ENCODE measurements at regions not wholly inside any gene's neighbourhood (a gene's known extent, or its start where the extent isn't known, plus 50 kb on each side); places are given as distances from the start of the nearest gene placed in this dataset.

- no peak for TF ChIP-seq EZH2phosphoT487 (conservative IDR thresholded peaks at IDR 0.05; ENCODE audit: low read length)
- TF ChIP-seq CTCF (IDR thresholded peaks at IDR 0.05; ENCODE audit: insufficient read depth, low read length, poor library complexity, severe bottlenecking): no peak
These were observed 80.6 kb upstream of the MBOAT1 start for GRCh38 chr6:20292905-20293304.

GRCh38 chr6:20301256-20301655 lies 89.0 kb upstream of the MBOAT1 start:
- Histone ChIP-seq H3K4me2 (ENCODE audit: low read depth, low read length, poor library complexity, severe bottlenecking) (no peak overlapping the region), H3K9me2 (replicated peaks; ENCODE audit: insufficient read depth, low read length) (no peaks in the 10 kb centered on the region), H4K20me1 (ENCODE audit: low read depth, low read length) (no peaks in the 10 kb centered on the region), H3K36me3 (ENCODE audit: low read length) (no peaks in the 10 kb centered on the region), H3K9ac (ENCODE audit: low read length) (no peak overlapping the region), H3K9me3 (ENCODE audit: insufficient read depth, low read length) (no peaks in the 10 kb centered on the region), H2AFZ (ENCODE audit: low read depth, low read length, severe bottlenecking) (no peak overlapping the region), H3K4me3 (ENCODE audit: insufficient read depth, low read length, poor library complexity, severe bottlenecking) (no peak overlapping the region), H3K27ac (ENCODE audit: low read depth, low read length) (no peak overlapping the region), H3F3A (ENCODE audit: insufficient read depth) (no peaks in the 10 kb centered on the region), H3K79me2 (ENCODE audit: insufficient read depth, low read length) (no peaks in the 10 kb centered on the region), H3K27me3 (ENCODE audit: low read length) (no peaks in the 10 kb centered on the region)
- no peak for TF ChIP-seq CTCF (IDR thresholded peaks at IDR 0.05; ENCODE audit: insufficient read depth, low read length, poor library complexity, severe bottlenecking)
- no peak for TF ChIP-seq EZH2phosphoT487 (conservative IDR thresholded peaks at IDR 0.05; ENCODE audit: low read length)

More at GRCh38 chr6:20292905-20293304, 80.6 kb upstream of the MBOAT1 start:
- H3K36me3 ChIP-seq (ENCODE audit: low read length): no peaks in the 10 kb centered on the region
- peak overlapping the region; percentile 44 for H2AFZ ChIP-seq (ENCODE audit: low read depth, low read length, severe bottlenecking)
- H3K27ac ChIP-seq (ENCODE audit: low read depth, low read length): no peak overlapping the region
- no peak overlapping the region for H3K4me3 ChIP-seq (ENCODE audit: insufficient read depth, low read length, poor library complexity, severe bottlenecking)
- H3K9me3 ChIP-seq (ENCODE audit: insufficient read depth, low read length): no peaks in the 10 kb centered on the region
- H3F3A ChIP-seq (ENCODE audit: insufficient read depth): no peaks in the 10 kb centered on the region
- no peak overlapping the region for H3K9ac ChIP-seq (ENCODE audit: low read length)
- no peaks in the 10 kb centered on the region for H4K20me1 ChIP-seq (ENCODE audit: low read depth, low read length)
- H3K27me3 ChIP-seq (ENCODE audit: low read length): no peaks in the 10 kb centered on the region
- H3K9me2 ChIP-seq (replicated peaks; ENCODE audit: insufficient read depth, low read length): no peaks in the 10 kb centered on the region
- no peaks in the 10 kb centered on the region for H3K79me2 ChIP-seq (ENCODE audit: insufficient read depth, low read length)
- H3K4me2 ChIP-seq (ENCODE audit: low read depth, low read length, poor library complexity, severe bottlenecking): no peak overlapping the region

- Histone ChIP-seq H3K4me3 (ENCODE audit: insufficient read depth, low read length, poor library complexity, severe bottlenecking) (no peak overlapping the region), H3K27me3 (ENCODE audit: low read length) (no peaks in the 10 kb centered on the region), H2AFZ (ENCODE audit: low read depth, low read length, severe bottlenecking) (no peak overlapping the region), H3K4me2 (ENCODE audit: low read depth, low read length, poor library complexity, severe bottlenecking) (no peak overlapping the region), H4K20me1 (ENCODE audit: low read depth, low read length) (no peaks in the 10 kb centered on the region), H3K9ac (ENCODE audit: low read length) (no peak overlapping the region), H3F3A (ENCODE audit: insufficient read depth) (no peaks in the 10 kb centered on the region), H3K9me3 (ENCODE audit: insufficient read depth, low read length) (no peaks in the 10 kb centered on the region), H3K36me3 (ENCODE audit: low read length) (no peaks in the 10 kb centered on the region), H3K9me2 (replicated peaks; ENCODE audit: insufficient read depth, low read length) (no peaks in the 10 kb centered on the region), H3K79me2 (ENCODE audit: insufficient read depth, low read length) (no peaks in the 10 kb centered on the region), H3K27ac (ENCODE audit: low read depth, low read length) (no peak overlapping the region)
- no peak for TF ChIP-seq EZH2phosphoT487 (conservative IDR thresholded peaks at IDR 0.05; ENCODE audit: low read length)
- no peak for TF ChIP-seq CTCF (IDR thresholded peaks at IDR 0.05; ENCODE audit: insufficient read depth, low read length, poor library complexity, severe bottlenecking)
These were observed 89.9 kb upstream of the MBOAT1 start for GRCh38 chr6:20302168-20302567.
